K562 (cell line): ENCODE measurements at regions not wholly inside any gene's neighbourhood (a gene's known extent, or its start where the extent isn't known, plus 50 kb on each side); places are given as distances from the start of the nearest gene placed in this dataset.

Experiments
- ATAC-seq: fragments of 200-7000 bp; cut with Tn5 transposase; 3 replicates; pipeline ENCODE4 v1.9.1; 2020; ENCODE audit warnings: moderate library complexity
- BruUV-seq: library from RNA; stranded (reverse); fragments of 400-500 nt; replicated peaks from 2 replicates; lab custom pipeline; 2021; lab: Mats Ljungman, UMichigan
- CTCF ChIA-PET: fragments of 300-600 bp; formaldehyde crosslinking; extraction: SDS; loops from one replicate; lab custom pipeline; 2021; ENCODE audit warnings: low intra/inter-chr PET ratio; lab: Yijun Ruan, JAX
- POLR2A ChIA-PET: fragments of 300-600, 350-650 bp; sonication (Branson Sonifier 250); formaldehyde crosslinking; extraction: SDS; loops from one replicate; lab custom pipeline; 2021; ENCODE audit warnings: antibody characterized with exemption, inconsistent platforms; lab: Yijun Ruan, JAX
- DNase-seq, 4 experiments: peaks; one replicate each; pipeline versions ENCODE4 v3.0.0 to v3.0.0-alpha.2; 2011 to 2018; ENCODE audit warnings: low spot score in 3 of 4, mixed read lengths in 3 of 4; ENCODE audit errors: extremely low read depth in 1 of 4
- FAIRE-seq: peaks from 2 replicates; lab custom pipeline; 2011; peaks lifted over from hg19 to GRCh38; lab: Jason Lieb, UNC
- H2AFZ ChIP-seq: 2 replicates; pipeline ENCODE4 v1.6.0; 2011; ENCODE audit warnings: low read depth, low read length, control low read depth, inconsistent platforms
- H3K27ac ChIP-seq: fragments of 200-600 bp; 3 replicates; pipeline ENCODE4 v1.8.0; 2011; ENCODE audit warnings: low read depth, mild to moderate bottlenecking, control low read depth, inconsistent platforms, low read length, moderate library complexity, mixed read lengths; ENCODE audit errors: extremely low read depth
- H3K27me3 ChIP-seq, 2 experiments: fragments of 300-600 bp in 1 of 2; 2 replicates in 1 of 2; 3 replicates in 1 of 2; pipeline versions ENCODE4 v1.6.0 to v1.8.0; 2011; ENCODE audit warnings: inconsistent platforms in 2 of 2, low read length in 2 of 2, mild to moderate bottlenecking in 1 of 2, mixed read lengths in 1 of 2, moderate library complexity in 1 of 2; ENCODE audit not compliant: control insufficient read depth in 2 of 2, insufficient read depth in 2 of 2
- H3K36me3 ChIP-seq: fragments of 300-600 bp; 3 replicates; pipeline ENCODE4 v1.8.0; 2011; ENCODE audit warnings: mild to moderate bottlenecking, low read length, inconsistent platforms; ENCODE audit not compliant: control insufficient read depth, insufficient read depth
- H3K4me1 ChIP-seq, 2 experiments: fragments of 200-600 bp in 1 of 2; replicated peaks in 1 of 2; 2 replicates in 1 of 2; 3 replicates in 1 of 2; pipeline versions ENCODE4 v1.5.1 to v1.8.0; 2011; ENCODE audit warnings: inconsistent platforms in 2 of 2, low read length in 2 of 2, mild to moderate bottlenecking in 1 of 2, mixed read lengths in 1 of 2, moderate library complexity in 1 of 2; ENCODE audit not compliant: control insufficient read depth in 2 of 2, insufficient read depth in 2 of 2
- H3K4me2 ChIP-seq: 2 replicates; pipeline ENCODE4 v1.6.1; 2011; ENCODE audit warnings: low read length, control low read depth, inconsistent platforms, mixed read lengths; ENCODE audit not compliant: insufficient read depth
- H3K4me3 ChIP-seq: fragments of 200-600 bp; sonication (generic), shearing (Covaris generic); 2 replicates; pipeline ENCODE4 v1.5.1; 2016; ENCODE audit warnings: control low read depth, inconsistent platforms
- H3K79me2 ChIP-seq: fragments of 200-600 bp; 3 replicates; pipeline ENCODE4 v1.8.0; 2011; ENCODE audit warnings: low read length, inconsistent platforms; ENCODE audit not compliant: control insufficient read depth, insufficient read depth
- H3K9ac ChIP-seq, 2 experiments: 2 replicates each; pipeline versions ENCODE4 v1.6.0 to v1.6.1; 2011; ENCODE audit warnings: low read depth in 2 of 2, low read length in 2 of 2, control low read depth in 1 of 2, inconsistent platforms in 1 of 2, mild to moderate bottlenecking in 1 of 2, mixed read lengths in 1 of 2; ENCODE audit not compliant: insufficient read depth in 1 of 2
- H3K9me1 ChIP-seq: one replicate; pipeline ENCODE4 v1.6.0; 2011; ENCODE audit warnings: inconsistent platforms, mild to moderate bottlenecking, low read length, moderate library complexity; ENCODE audit not compliant: control insufficient read depth, insufficient read depth
- H3K9me3 ChIP-seq: replicated peaks from 2 replicates; pipeline ENCODE4 v1.5.1; 2011; ENCODE audit warnings: low read depth, low read length, inconsistent platforms; ENCODE audit not compliant: control insufficient read depth, insufficient read depth
- H4K20me1 ChIP-seq: replicated peaks from 2 replicates; pipeline ENCODE4 v1.6.1; 2011; ENCODE audit warnings: low read length, inconsistent platforms, mixed read lengths; ENCODE audit not compliant: control insufficient read depth, insufficient read depth
- BCOR ChIP-seq: fragments of 450-650 bp; IDR thresholded peaks from 2 replicates; pipeline ENCODE4 v1.6.1; 2016
- CHD1 ChIP-seq: fragments of 200-600 bp; sonication (generic); IDR thresholded peaks from one replicate; pipeline ENCODE4 v1.6.1; 2012; ENCODE audit warnings: mild to moderate bottlenecking, moderate library complexity, low read length, inconsistent platforms
- ELF2 ChIP-seq: fragments of 250-450 bp; sonication (Bioruptor Pico); IDR thresholded peaks from 2 replicates; pipeline ENCODE4 v1.5.0; 2021; ENCODE audit warnings: mild to moderate bottlenecking
- HOXB6 ChIP-seq: fragments of 250-450 bp; sonication (Bioruptor Pico); IDR thresholded peaks from 2 replicates; pipeline ENCODE4 v1.5.1; 2022; ENCODE audit warnings: mild to moderate bottlenecking, borderline replicate concordance
- KLF6 ChIP-seq: fragments of 250-450 bp; sonication (Bioruptor Pico); IDR thresholded peaks from 2 replicates; pipeline ENCODE4 v1.4.0; 2020; ENCODE audit warnings: mild to moderate bottlenecking, moderate library complexity, borderline replicate concordance
- MTA2 ChIP-seq: fragments of 450-650 bp; IDR thresholded peaks from 2 replicates; pipeline ENCODE4 v1.6.1; 2016; ENCODE audit warnings: low read depth
- NCOA2 ChIP-seq, 2 experiments: fragments of 450-650 bp; IDR thresholded peaks; 2 replicates each; pipeline ENCODE4 v1.6.1; 2018; ENCODE audit warnings: mild to moderate bottlenecking in 2 of 2, moderate library complexity in 1 of 2; ENCODE audit not compliant: partially characterized antibody in 2 of 2
- PHF20 ChIP-seq: fragments of 450-650 bp; IDR thresholded peaks from 2 replicates; pipeline ENCODE4 v1.6.1; 2018; ENCODE audit not compliant: partially characterized antibody
- POLR2G ChIP-seq: fragments of 200-400 bp; formaldehyde crosslinking; IDR thresholded peaks from 2 replicates; pipeline ENCODE4 v1.6.1; 2017; ENCODE audit warnings: low read depth, mild to moderate bottlenecking, antibody characterized with exemption, low read length, moderate library complexity
- POLR2H ChIP-seq: IDR thresholded peaks from 2 replicates; pipeline ENCODE4 v1.6.1; 2016; ENCODE audit warnings: missing genetic modification characterization, low read depth, mild to moderate bottlenecking, control low read depth, missing compliant biosample characterization, moderate library complexity
- TFE3 ChIP-seq: fragments of 450-650 bp; formaldehyde crosslinking; IDR thresholded peaks from 2 replicates; pipeline ENCODE4 v1.4.0; 2020; ENCODE audit warnings: mild to moderate bottlenecking, mixed read lengths
- TRIM28 ChIP-seq: fragments of 450-650 bp; IDR thresholded peaks from 2 replicates; pipeline ENCODE4 v1.6.1; 2017
- ZBTB17 ChIP-seq: fragments of 450-650 bp; formaldehyde crosslinking; IDR thresholded peaks from 2 replicates; pipeline ENCODE4 v1.4.0; 2020; ENCODE audit warnings: mild to moderate bottlenecking
- ZBTB40 ChIP-seq, 2 experiments: fragments of 450-650 bp in 1 of 2; sonication (generic) in 1 of 2; formaldehyde crosslinking in 1 of 2; IDR thresholded peaks; 2 replicates each; pipeline versions ENCODE4 v1.7.1 to v1.9.0; 2016 to 2022; ENCODE audit warnings: inconsistent platforms in 1 of 2, mild to moderate bottlenecking in 1 of 2, missing genetic modification reagents in 1 of 2
- WGBS: fragments of 100-300 bp; shearing (Covaris generic); methylation state at CpG from one replicate; pipeline ENCODE4 v1.1.6; 2016; ENCODE audit warnings: low coverage, mixed read lengths; ENCODE audit not compliant: insufficient coverage; ENCODE audit errors: missing lambda C conversion rate; 5-methylcytosine and 5-hydroxymethylcytosine counted together
- in situ Hi-C: fragments of 300-500 bp; cut with MboI; formaldehyde crosslinking; loops from 4 replicates; pipeline ENCODE4 v1.15.0; 2018; ENCODE audit warnings: inconsistent platforms, mixed read lengths
- intact Hi-C: fragments of 100-400 bp; cut with micrococcal nuclease; formaldehyde crosslinking; loops from 2 replicates; pipeline ENCODE4 v1.14.2; 2022

DNA sequence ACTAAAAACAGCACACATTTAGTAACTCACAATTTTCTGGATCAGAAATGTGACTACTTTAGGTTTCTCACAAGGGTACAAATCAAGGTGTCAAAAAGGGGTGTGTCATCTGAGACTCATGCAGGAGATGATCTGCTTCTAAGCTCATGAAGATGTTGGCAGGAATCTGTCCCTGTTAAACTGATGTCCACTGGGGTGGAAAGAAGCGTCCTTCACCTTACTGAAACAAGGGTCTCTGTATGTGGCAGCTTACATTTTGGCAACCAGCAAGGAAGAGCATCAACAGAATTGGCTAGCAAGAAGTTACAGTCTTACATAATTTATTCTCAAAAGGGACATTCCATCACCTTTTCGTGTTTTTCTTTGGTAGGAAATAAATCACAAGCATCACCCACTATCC lies 1223.8 kb downstream of the AMY1C start:
- DNase-seq (no peak), ATAC-seq (no peak), FAIRE-seq (no peak)
- in situ Hi-C loops (loop anchor here (5.0 kb wide), 1 partner anchor 94 kb away; no protein-coding TSS in a partner anchor), intact Hi-C loops (no loop called here)
- Histone ChIP-seq H3K27ac (no peak overlapping the region), H3K9me3 (peaks cover 2% of the 10 kb centered on the region; the same call in 1 of the 2 replicates), H3K9me1 (no peaks in the 10 kb centered on the region), H3K4me3 (no peak overlapping the region), H3K27me3 (no peaks in the 10 kb centered on the region), H3K36me3 (no peaks in the 10 kb centered on the region), H3K9ac (no peak overlapping the region), H4K20me1 (no peaks in the 10 kb centered on the region), H3K4me1 (no peaks in the 10 kb centered on the region), H2AFZ (no peak overlapping the region), H3K79me2 (no peaks in the 10 kb centered on the region), H3K4me2 (no peak overlapping the region)
- no TSS peak for BruUV-seq
- ChIA-PET CTCF (no interaction called here), POLR2A (no interaction called here)
- no peak for TF ChIP-seq POLR2H (tag)
- TF ChIP-seq POLR2G: no peak
- no peak for TF ChIP-seq ZBTB40 (IDR thresholded peaks at IDR 0.05)
- no peak for TF ChIP-seq ZBTB40 (CRISPR knock-in tag; IDR thresholded peaks at IDR 0.05)
- no peak for TF ChIP-seq NCOA2 (IDR thresholded peaks at IDR 0.05; ENCODE audit: partially characterized antibody in 2 of 2)
- no peak for TF ChIP-seq TFE3 (CRISPR knock-in tag)
- TF ChIP-seq KLF6: no peak
- no peak for TF ChIP-seq HOXB6 (CRISPR knock-in tag)
- no peak for TF ChIP-seq PHF20
- TF ChIP-seq ELF2 (CRISPR knock-in tag): no peak
- TF ChIP-seq BCOR: no peak
- TF ChIP-seq MTA2: no peak
- no peak for TF ChIP-seq TRIM28
- no peak for TF ChIP-seq CHD1
- TF ChIP-seq ZBTB17 (CRISPR knock-in tag): no peak
- 0% methylated on average over 2 of the region's 2 CpGs for WGBS
